IMR-90 (cell line): ENCODE measurements at regions not wholly inside any gene's neighbourhood (a gene's known extent, or its start where the extent isn't known, plus 50 kb on each side); places are given as distances from the start of the nearest gene placed in this dataset.

Experiments
- ATAC-seq: fragments of 200-7000 bp; cut with Tn5 transposase; 2 replicates; pipeline ENCODE4 v1.9.1; 2020; ENCODE audit warnings: low read depth, mild to moderate bottlenecking, moderate library complexity
- BruUV-seq: library from RNA; stranded (reverse); fragments of 400-500 nt; replicated peaks from 2 replicates; lab custom pipeline; 2021; lab: Mats Ljungman, UMichigan
- CTCF ChIA-PET: fragments of 300-600 bp; formaldehyde crosslinking; extraction: SDS; loops from one replicate; lab custom pipeline; 2021; ENCODE audit warnings: antibody characterized with exemption; lab: Yijun Ruan, JAX
- POLR2A ChIA-PET: fragments of 300-600 bp; sonication (Branson Sonifier 250); formaldehyde crosslinking; loops from one replicate; lab custom pipeline; 2022; ENCODE audit warnings: antibody characterized with exemption; ENCODE audit not compliant: unreplicated experiment; lab: Charles Lee
- DNase-seq: peaks from one replicate; pipeline ENCODE4 v3.0.0; 2013
- H2AFZ ChIP-seq: replicated peaks from 2 replicates; pipeline ENCODE3; 2013; ENCODE audit warnings: low read length, mild to moderate bottlenecking; ENCODE audit not compliant: poor library complexity
- H2AK5ac ChIP-seq: 2 replicates; pipeline ENCODE4 v1.6.1; 2013; ENCODE audit warnings: low read depth, low read length, inconsistent platforms
- H2AK9ac ChIP-seq: replicated peaks from 2 replicates; pipeline ENCODE3; 2013; ENCODE audit warnings: mild to moderate bottlenecking, low read depth, low read length, moderate library complexity; ENCODE audit not compliant: poor library complexity
- H2BK120ac ChIP-seq: 2 replicates; pipeline ENCODE4 v1.6.1; 2013; ENCODE audit warnings: low read depth, low read length, inconsistent platforms
- H2BK15ac ChIP-seq: 3 replicates; pipeline ENCODE4 v1.6.1; 2013; ENCODE audit warnings: low read depth, low read length, inconsistent platforms
- H2BK20ac ChIP-seq: 2 replicates; pipeline ENCODE4 v1.6.1; 2013; ENCODE audit warnings: low read depth, mild to moderate bottlenecking, inconsistent platforms, low read length, moderate library complexity
- H2BK5ac ChIP-seq: 2 replicates; pipeline ENCODE4 v1.6.1; 2013; ENCODE audit warnings: mild to moderate bottlenecking, low read depth, low read length, inconsistent platforms; ENCODE audit not compliant: poor library complexity, severe bottlenecking
- H3K14ac ChIP-seq: replicated peaks from 2 replicates; pipeline ENCODE4 v1.6.1; 2013; ENCODE audit warnings: low read depth, low read length, inconsistent platforms
- H3K18ac ChIP-seq: 2 replicates; pipeline ENCODE4 v1.6.1; 2013; ENCODE audit warnings: low read depth, low read length, control low read depth
- H3K23ac ChIP-seq: 2 replicates; pipeline ENCODE4 v1.6.1; 2013; ENCODE audit warnings: low read depth, low read length, inconsistent platforms
- H3K27ac ChIP-seq: 2 replicates; pipeline ENCODE4 v1.5.1; 2013; ENCODE audit warnings: mild to moderate bottlenecking, control low read depth, low read length; ENCODE audit not compliant: insufficient read depth
- H3K27me3 ChIP-seq: 2 replicates; pipeline ENCODE4 v1.6.1; 2013; ENCODE audit warnings: low read length; ENCODE audit not compliant: control insufficient read depth, insufficient read depth
- H3K36me3 ChIP-seq: 2 replicates; pipeline ENCODE4 v1.6.1; 2013; ENCODE audit warnings: low read length, mixed read lengths; ENCODE audit not compliant: control insufficient read depth, insufficient read depth
- H3K4ac ChIP-seq: 2 replicates; pipeline ENCODE4 v1.6.1; 2013; ENCODE audit warnings: low read depth, low read length, inconsistent platforms
- H3K4me1 ChIP-seq: 2 replicates; pipeline ENCODE4 v1.6.1; 2013; ENCODE audit warnings: low read length, mixed read lengths; ENCODE audit not compliant: control insufficient read depth, insufficient read depth
- H3K4me2 ChIP-seq: 2 replicates; pipeline ENCODE4 v1.6.1; 2013; ENCODE audit warnings: low read depth, mild to moderate bottlenecking, control low read depth, low read length, moderate library complexity
- H3K4me3 ChIP-seq: 2 replicates; pipeline ENCODE4 v1.5.1; 2013; ENCODE audit warnings: low read depth, mild to moderate bottlenecking, control low read depth, low read length, moderate library complexity; ENCODE audit not compliant: insufficient read depth
- H3K56ac ChIP-seq: 2 replicates; pipeline ENCODE4 v1.6.1; 2013; ENCODE audit warnings: low read length, inconsistent platforms; ENCODE audit not compliant: insufficient read depth; ENCODE audit errors: extremely low read depth
- H3K79me1 ChIP-seq, 2 experiments: 2 replicates each; pipeline ENCODE4 v1.6.1; 2013; ENCODE audit warnings: low read length in 2 of 2, inconsistent platforms in 1 of 2, low read depth in 1 of 2
- H3K9ac ChIP-seq: 2 replicates; pipeline ENCODE4 v1.6.1; 2013; ENCODE audit warnings: low read depth, low read length, control low read depth
- H3K9me1 ChIP-seq: 2 replicates; pipeline ENCODE4 v1.6.1; 2013; ENCODE audit warnings: low read length, inconsistent platforms; ENCODE audit not compliant: insufficient read depth
- H3K9me3 ChIP-seq: 2 replicates; pipeline ENCODE4 v1.6.1; 2013; ENCODE audit warnings: low read length; ENCODE audit not compliant: control insufficient read depth, insufficient read depth
- H4K20me1 ChIP-seq: 2 replicates; pipeline ENCODE4 v1.6.1; 2013; ENCODE audit warnings: low read length, inconsistent platforms; ENCODE audit not compliant: insufficient read depth
- H4K5ac ChIP-seq: 2 replicates; pipeline ENCODE4 v1.6.1; 2013; ENCODE audit warnings: mild to moderate bottlenecking, low read depth, low read length, control low read depth
- H4K8ac ChIP-seq, 2 experiments: 2 replicates each; pipeline ENCODE4 v1.6.1; 2013; ENCODE audit warnings: low read depth in 2 of 2, low read length in 2 of 2, control low read depth in 1 of 2, inconsistent platforms in 1 of 2
- H4K91ac ChIP-seq: 2 replicates; pipeline ENCODE4 v1.6.1; 2013; ENCODE audit warnings: low read depth, low read length, inconsistent platforms; ENCODE audit not compliant: insufficient read depth
- BHLHE40 ChIP-seq: fragments of 150-350 bp; IDR thresholded peaks from 2 replicates; pipeline ENCODE4 v1.6.1; 2016; ENCODE audit warnings: mild to moderate bottlenecking, low read depth, low read length
- CEBPB ChIP-seq: IDR thresholded peaks from 2 replicates; pipeline ENCODE4 v1.6.1; 2012; ENCODE audit warnings: low read depth, low read length, improper control_type of control experiment
- MAZ ChIP-seq: IDR thresholded peaks from 2 replicates; pipeline ENCODE4 v1.6.1; 2012; ENCODE audit warnings: low read depth, mild to moderate bottlenecking, low read length, improper control_type of control experiment, moderate library complexity, borderline replicate concordance
- POLR2A ChIP-seq: IDR thresholded peaks from 2 replicates; pipeline ENCODE4 v1.6.1; 2012; ENCODE audit warnings: mild to moderate bottlenecking, low read depth, low read length
- RCOR1 ChIP-seq: IDR thresholded peaks from 2 replicates; pipeline ENCODE4 v1.6.1; 2012; ENCODE audit warnings: mild to moderate bottlenecking, low read length, improper control_type of control experiment; ENCODE audit not compliant: insufficient replicate concordance
- WGBS, 2 experiments: methylation state at CpG; one replicate each; pipeline versions ENCODE4 v1.1.5 to v1.1.7; 2013; ENCODE audit warnings: missing lambda C conversion rate in 2 of 2; ENCODE audit not compliant: insufficient read length in 1 of 2; ENCODE audit errors: extremely low coverage in 2 of 2; 5-methylcytosine and 5-hydroxymethylcytosine counted together
- dilution Hi-C: fragments of 300-500 bp; cut with HindIII; formaldehyde crosslinking; loops from one replicate; pipeline ENCODE4 v1.14.3; 2018; ENCODE audit warnings: low sequenced_read_pairs; ENCODE audit not compliant: unreplicated experiment
- in situ Hi-C: fragments of 300-500 bp; cut with MboI; formaldehyde crosslinking; loops from 3 replicates; pipeline ENCODE4 v1.14.3; 2019; ENCODE audit warnings: low sequenced_read_pairs, inconsistent platforms, mixed read lengths
- intact Hi-C: fragments of 100-400 bp; cut with micrococcal nuclease; formaldehyde crosslinking; loops from 2 replicates; pipeline ENCODE4 v1.10.0; 2022
- TF ChIP-seq, protein P1 (sequence below): fragments of 150-350 bp; IDR thresholded peaks from 2 replicates; pipeline ENCODE4 v1.6.1; 2017; ENCODE audit warnings: mild to moderate bottlenecking, antibody characterized with exemption, low read length, low read depth
- TF ChIP-seq, protein P2 (sequence below): conservative IDR thresholded peaks from 2 replicates; pipeline ENCODE4 v1.5.1; 2012; ENCODE audit warnings: mild to moderate bottlenecking, low read depth, low read length, improper control_type of control experiment

GRCh38 chr5:6087576-6087975, 290.8 kb downstream of the MED10 start:
- H2AK9ac ChIP-seq: no peak overlapping the region
- H4K5ac ChIP-seq: no peak overlapping the region
- H3K4me3 ChIP-seq: no peak overlapping the region
- H3K56ac ChIP-seq: no peak overlapping the region
- H4K91ac ChIP-seq: no peak overlapping the region
- no peak overlapping the region for H2BK15ac ChIP-seq
- H2AK5ac ChIP-seq: no peak overlapping the region
- H4K20me1 ChIP-seq: no peaks in the 10 kb centered on the region
- no peak overlapping the region for H2BK120ac ChIP-seq
- no peak overlapping the region for H2BK20ac ChIP-seq
- DNase-seq (no peak), ATAC-seq (no peak)
- WGBS, 2 experiments: 87% methylated on average over 3 of the region's 12 CpGs; no CpG with 5 or more reads in 1 of the 2 experiments
- BruUV-seq: no TSS peak
- intact Hi-C loops: no loop called here
- H3K4ac ChIP-seq: no peak overlapping the region
- H3K27ac ChIP-seq: no peak overlapping the region
- H3K36me3 ChIP-seq: no peaks in the 10 kb centered on the region
- no peak for TF ChIP-seq POLR2A
- TF ChIP-seq RCOR1: no peak
- TF ChIP-seq, protein P1, sequence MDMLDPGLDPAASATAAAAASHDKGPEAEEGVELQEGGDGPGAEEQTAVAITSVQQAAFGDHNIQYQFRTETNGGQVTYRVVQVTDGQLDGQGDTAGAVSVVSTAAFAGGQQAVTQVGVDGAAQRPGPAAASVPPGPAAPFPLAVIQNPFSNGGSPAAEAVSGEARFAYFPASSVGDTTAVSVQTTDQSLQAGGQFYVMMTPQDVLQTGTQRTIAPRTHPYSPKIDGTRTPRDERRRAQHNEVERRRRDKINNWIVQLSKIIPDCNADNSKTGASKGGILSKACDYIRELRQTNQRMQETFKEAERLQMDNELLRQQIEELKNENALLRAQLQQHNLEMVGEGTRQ: no peak
- TF ChIP-seq, protein P2, sequence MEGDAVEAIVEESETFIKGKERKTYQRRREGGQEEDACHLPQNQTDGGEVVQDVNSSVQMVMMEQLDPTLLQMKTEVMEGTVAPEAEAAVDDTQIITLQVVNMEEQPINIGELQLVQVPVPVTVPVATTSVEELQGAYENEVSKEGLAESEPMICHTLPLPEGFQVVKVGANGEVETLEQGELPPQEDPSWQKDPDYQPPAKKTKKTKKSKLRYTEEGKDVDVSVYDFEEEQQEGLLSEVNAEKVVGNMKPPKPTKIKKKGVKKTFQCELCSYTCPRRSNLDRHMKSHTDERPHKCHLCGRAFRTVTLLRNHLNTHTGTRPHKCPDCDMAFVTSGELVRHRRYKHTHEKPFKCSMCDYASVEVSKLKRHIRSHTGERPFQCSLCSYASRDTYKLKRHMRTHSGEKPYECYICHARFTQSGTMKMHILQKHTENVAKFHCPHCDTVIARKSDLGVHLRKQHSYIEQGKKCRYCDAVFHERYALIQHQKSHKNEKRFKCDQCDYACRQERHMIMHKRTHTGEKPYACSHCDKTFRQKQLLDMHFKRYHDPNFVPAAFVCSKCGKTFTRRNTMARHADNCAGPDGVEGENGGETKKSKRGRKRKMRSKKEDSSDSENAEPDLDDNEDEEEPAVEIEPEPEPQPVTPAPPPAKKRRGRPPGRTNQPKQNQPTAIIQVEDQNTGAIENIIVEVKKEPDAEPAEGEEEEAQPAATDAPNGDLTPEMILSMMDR: no peak
- no peak for TF ChIP-seq MAZ
- no peak for TF ChIP-seq CEBPB
- TF ChIP-seq BHLHE40: no peak
- H2BK5ac ChIP-seq: no peak overlapping the region
- no peak overlapping the region for H3K4me2 ChIP-seq
- H3K79me1 ChIP-seq: no peaks in the 10 kb centered on the region
- H3K9me1 ChIP-seq: no peaks in the 10 kb centered on the region
- no peak overlapping the region for H3K23ac ChIP-seq
- CTCF ChIA-PET: no interaction called here
- H3K18ac ChIP-seq: no peak overlapping the region
- H4K8ac ChIP-seq: no peak overlapping the region
- in situ Hi-C loops: no loop called here
- no peaks in the 10 kb centered on the region for H3K27me3 ChIP-seq
- POLR2A ChIA-PET: no interaction called here
- H2AFZ ChIP-seq: no peak overlapping the region
- no peaks in the 10 kb centered on the region for H3K4me1 ChIP-seq
- H3K14ac ChIP-seq: no peak overlapping the region
- H3K9ac ChIP-seq: no peak overlapping the region
- dilution Hi-C loops: no loop called here
- peaks cover 38% of the 10 kb centered on the region for H3K9me3 ChIP-seq
